ENCODE measurements at regions not wholly inside any gene's neighbourhood (a gene's known extent, or its start where the extent isn't known, plus 50 kb on each side); places are given as distances from the start of the nearest gene placed in this dataset.

GRCh38 chr5:124561451-124561850 lies 185.0 kb downstream of the ZNF608 start:
- no peak for TF ChIP-seq THAP11 (CRISPR knock-in tag; IDR thresholded peaks at IDR 0.05)
- no peak for TF ChIP-seq ZNF30 (CRISPR knock-in tag; IDR thresholded peaks at IDR 0.05)
- TF ChIP-seq CTCF (CRISPR knock-in tag; IDR thresholded peaks at IDR 0.05), result no peak
- TF ChIP-seq ZNF274 (CRISPR knock-in tag; IDR thresholded peaks at IDR 0.05), result no peak
- no peak for TF ChIP-seq BRCA1 (CRISPR knock-in tag; IDR thresholded peaks at IDR 0.05)
- TF ChIP-seq CEBPB (IDR thresholded peaks at IDR 0.05; ENCODE audit: borderline replicate concordance, low read depth, low read length), result no peak
- TF ChIP-seq ZNF446 (CRISPR knock-in tag; IDR thresholded peaks at IDR 0.05), result no peak
- no peak for TF ChIP-seq ZNF879 (CRISPR knock-in tag; IDR thresholded peaks at IDR 0.05)
- no peak for TF ChIP-seq ZBTB46 (CRISPR knock-in tag; IDR thresholded peaks at IDR 0.05; ENCODE audit: borderline replicate concordance)
- TF ChIP-seq CHD4 (IDR thresholded peaks at IDR 0.05; ENCODE audit: borderline replicate concordance, low read length), result no peak
- TF ChIP-seq EZH2 (conservative IDR thresholded peaks at IDR 0.05; ENCODE audit: low read depth, low read length), result no peak
- no peak for TF ChIP-seq MXI1 (IDR thresholded peaks at IDR 0.05; ENCODE audit: borderline replicate concordance, low read depth, low read length)
- no peak for TF ChIP-seq SMAD1 (CRISPR knock-in tag; IDR thresholded peaks at IDR 0.05; ENCODE audit: borderline replicate concordance, low read depth)
